NCI-H1694 treated with DMSO at 0.1 percent for 48 hours (cell line): ENCODE measurements at regions not wholly inside any gene's neighbourhood (a gene's known extent, or its start where the extent isn't known, plus 50 kb on each side); places are given as distances from the start of the nearest gene placed in this dataset.
A peak's percentile ranks its signal among the peaks of the same experiment; 100 is the strongest.

Experiments
- DNase-seq: peaks from one replicate; lab custom pipeline; 2025; lab: John Stamatoyannopoulos, UW

DNA sequence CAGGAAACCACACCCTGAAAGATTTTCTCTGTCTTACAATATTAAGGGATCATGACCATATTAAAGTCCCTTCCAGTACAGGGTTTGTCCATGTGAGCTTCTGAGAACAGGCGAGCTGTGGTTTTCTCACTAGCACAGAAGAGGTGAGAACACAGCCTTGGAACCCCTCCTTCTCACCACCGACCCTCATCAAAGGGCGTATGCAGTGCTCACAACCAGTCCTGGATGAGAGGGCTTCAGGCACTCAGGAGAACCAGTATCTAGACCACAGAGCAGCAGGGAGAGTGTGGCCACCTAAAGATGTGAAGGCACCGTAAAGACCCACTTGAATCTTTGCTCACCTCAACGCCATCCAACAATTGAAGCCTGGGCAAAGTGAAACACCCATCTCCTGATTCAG is 397.0 kb downstream of the ETS1 start:
- DNase-seq: no peak

DNA sequence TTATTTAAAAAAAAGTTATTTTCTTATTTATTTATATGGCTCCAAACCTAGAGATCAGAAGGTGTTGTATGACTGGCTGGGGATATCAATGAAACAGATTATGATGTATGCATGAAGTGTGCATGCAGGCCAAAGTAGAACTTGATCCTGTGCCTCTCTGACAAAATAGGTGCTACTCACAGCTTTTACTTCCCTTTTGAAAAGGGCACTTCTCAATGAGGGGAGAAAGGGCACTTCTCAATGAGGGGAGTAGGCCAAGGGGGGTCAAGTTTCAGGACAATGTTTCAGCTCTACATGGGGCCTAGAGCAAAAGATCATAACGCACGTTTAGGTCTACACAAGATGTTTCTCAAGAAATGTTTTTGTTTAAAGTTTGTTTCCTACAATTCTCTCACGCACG is 397.5 kb downstream of the ETS1 start:
- DNase-seq: no peak

DNA sequence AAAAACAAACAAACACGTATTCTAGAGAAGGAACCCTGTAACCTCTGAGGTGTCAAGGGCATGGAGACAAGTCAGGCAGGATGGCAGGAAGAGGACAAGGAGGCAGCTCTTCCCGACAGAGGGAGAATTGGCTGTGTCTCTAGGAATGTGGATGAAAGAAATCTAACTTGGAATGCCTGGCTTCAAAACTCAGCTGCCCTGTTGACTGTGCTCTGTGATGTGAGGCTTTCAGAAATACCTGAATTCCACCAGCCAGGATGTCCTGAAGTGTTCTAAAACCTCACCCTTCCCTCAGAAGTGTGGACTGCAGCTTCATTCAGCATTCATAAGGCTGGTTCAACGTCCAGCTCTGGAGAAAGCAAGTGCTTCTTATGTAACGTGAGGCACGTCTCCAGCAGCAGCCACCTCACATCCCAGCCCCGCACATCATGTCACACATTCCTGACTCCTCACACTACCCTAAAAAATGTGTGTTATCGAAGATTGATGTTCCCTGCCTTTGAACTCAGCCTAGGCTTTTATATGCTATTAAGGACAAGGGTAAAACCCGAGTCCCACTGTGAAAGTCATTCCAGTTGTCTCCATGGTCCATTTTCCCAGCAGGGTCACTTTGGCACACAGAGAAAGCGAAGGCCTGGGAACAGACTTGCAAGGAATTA is 398.9 kb downstream of the ETS1 start:
- DNase-seq: peak; percentile 23

GRCh38 chr11:128187835-128188234 is 399.5 kb downstream of the ETS1 start:
- DNase-seq: peak; percentile 65

DNA sequence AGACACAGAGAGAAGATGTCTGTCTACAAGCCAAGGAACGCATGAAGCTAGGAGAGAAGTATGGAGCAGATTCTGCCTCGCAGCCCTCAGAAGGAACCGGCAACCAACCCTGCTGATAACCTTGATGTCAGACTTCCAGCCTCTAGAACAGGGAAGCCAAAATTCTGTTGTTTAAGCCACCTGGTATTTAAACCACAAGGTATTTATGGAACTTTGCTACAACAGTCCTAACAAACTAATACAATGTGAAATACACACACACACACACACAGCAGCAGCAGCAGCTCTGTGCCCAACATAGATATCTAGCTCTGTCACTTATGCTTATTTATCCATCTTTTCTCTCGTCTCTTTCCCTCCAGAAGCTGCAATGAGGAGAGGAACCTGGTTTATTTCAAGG is 400.0 kb downstream of the ETS1 start:
- no peak for DNase-seq

- DNase-seq: no peak
Observed at GRCh38 chr11:128184981-128185380, 402.4 kb downstream of the ETS1 start.

GRCh38 chr11:128182844-128183243 is 404.5 kb downstream of the ETS1 start:
- DNase-seq: no peak

GRCh38 chr11:128181984-128182383 is 405.4 kb downstream of the ETS1 start:
- DNase-seq: no peak

DNA sequence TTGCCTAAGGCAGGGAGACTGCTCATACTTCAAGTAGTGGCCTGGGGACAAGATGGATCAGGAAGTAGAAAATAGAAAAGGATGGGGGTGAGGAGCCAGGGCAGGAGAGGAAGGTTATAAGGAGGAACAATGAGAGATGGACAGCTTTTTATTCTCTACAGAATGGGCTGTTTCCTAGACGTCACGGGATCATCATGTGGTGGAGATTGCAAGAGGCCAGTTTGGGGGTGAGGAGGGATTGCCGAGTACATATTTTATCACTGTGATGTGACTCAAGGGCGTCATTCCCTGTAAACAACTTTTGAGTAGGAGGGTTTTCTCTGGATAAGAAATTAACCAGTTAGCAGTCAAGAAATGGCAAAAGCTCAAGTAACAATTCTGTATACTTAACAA is 406.3 kb downstream of the ETS1 start:
- DNase-seq: no peak

DNA sequence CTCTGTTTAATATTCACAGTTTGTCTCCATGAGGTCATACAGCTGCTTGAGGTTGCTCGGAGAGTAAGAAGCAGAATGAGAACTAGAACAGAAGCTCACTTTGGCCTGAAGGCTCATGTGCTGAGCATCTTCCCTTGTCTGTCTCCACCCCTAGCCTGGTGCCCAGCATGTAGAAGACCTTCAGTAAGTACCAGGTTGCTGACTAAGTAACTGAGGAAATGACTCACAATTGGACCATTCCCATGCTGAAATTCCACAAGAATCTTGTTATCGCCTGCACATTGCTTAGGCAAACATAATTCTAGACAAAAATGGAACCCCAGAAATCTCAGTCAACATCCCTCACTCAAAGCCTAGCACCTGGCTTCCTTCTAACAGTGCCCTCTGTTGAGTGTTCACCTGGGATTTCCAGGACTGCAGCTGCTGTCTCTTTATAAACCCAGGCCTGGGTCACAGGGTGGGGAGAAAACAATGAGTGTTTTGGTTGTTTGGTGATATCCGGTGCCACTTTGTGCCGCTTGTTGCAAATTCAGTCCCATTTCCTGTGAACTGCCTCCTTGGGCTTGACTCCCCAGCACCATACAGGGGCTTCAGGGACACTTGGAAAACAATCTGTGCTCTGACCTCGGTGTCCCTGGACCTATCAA is 406.8 kb downstream of the ETS1 start:
- no peak for DNase-seq

DNA sequence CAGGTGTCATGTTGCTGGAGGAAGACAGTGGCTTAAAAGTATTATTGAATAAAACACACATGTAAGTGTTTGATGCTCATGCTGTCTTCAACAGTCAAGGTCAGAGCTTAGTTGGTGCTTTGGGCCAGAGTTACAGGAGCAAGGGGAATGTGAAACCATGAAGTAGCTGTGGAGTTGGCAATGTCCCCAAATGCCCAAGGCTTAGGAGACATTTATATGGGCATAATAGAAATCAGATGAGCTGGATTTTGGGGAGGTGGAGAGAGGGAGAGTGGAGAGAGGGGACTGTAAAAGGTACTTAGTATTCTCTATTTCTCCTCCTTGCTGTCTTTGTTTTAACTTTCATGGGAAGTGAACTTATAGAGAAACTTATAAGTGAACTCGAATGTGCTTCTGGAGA is 407.8 kb downstream of the ETS1 start:
- no peak for DNase-seq

- DNase-seq: peak; percentile 51
Observed at GRCh38 chr11:128179039-128179438, 408.3 kb downstream of the ETS1 start.

DNA sequence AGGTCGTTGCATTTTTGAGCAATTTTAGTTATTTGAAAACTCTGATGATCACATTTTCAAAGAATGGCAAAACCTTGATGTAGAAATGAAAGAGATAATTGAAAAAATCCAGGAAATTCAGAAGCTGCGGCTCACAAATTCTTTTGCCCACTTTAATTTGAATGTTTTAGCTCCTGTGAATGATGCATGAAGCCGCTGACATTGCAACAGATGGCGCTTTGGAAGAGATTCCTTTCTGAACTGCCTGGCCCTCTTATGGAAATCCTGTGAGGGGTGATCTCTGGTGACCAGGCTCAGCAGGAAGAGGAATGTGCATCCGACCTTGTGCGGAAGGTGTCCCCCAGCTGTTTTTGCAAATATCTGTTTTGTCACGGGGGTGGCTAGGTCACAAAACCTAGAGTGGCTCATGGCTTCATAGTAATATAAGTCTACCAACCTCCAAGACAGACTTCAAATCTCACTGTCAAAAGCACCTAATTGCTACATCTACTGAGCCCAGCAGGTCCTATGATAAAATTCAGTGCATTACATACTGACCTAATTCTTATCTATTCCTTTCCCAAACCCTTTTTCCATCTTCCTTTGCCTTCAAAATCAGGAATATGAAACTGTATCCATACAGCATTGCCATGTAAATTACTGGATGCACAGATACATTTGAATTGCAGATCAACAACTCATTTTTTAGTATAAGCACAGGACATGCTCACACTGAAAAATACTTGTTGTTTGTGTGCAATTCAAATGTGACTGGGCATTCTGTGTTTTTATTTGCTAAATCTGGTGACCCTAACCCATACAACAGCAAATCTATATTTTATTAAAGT is 412.7 kb downstream of the ETS1 start:
- peak; percentile 13 for DNase-seq

- peak; percentile 16 for DNase-seq
Observed at GRCh38 chr11:128172046-128172878, 415.1 kb downstream of the ETS1 start.

- no peak for DNase-seq
Observed at GRCh38 chr11:128171506-128171905, 415.9 kb downstream of the ETS1 start.

GRCh38 chr11:128165572-128165971 is 421.8 kb downstream of the ETS1 start:
- DNase-seq: no peak

DNA sequence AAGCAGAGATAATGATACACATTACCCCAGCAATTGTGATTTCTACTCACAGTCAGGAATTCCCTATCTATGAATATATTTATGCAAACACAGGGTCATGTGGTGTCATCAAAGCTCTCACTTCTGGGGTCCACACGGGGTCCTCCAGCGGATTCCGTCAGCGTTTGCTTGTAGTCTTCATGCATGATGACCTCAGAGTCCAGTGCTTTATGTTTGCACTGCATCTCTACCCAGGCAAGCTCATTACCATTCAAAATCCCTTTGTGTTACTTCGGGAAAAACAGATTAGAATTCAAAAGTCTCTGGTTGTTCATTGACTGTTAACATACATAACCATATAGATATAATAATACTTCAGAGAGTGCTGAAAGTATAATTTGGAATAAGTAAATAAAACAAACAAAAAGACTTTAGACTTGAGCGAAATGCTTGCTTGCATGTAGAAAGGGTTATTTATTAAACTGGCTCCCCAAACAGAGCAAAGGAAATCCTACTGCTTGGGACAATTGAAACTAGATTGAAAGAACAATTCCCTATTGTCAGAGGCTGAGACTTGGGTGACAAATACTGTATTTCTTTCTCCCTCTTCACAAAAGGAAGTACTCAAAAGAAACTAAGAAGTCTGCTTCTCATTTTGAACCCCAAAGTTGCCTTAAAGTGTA is 423.1 kb downstream of the ETS1 start:
- DNase-seq: no peak

- DNase-seq: peak; percentile 1
Observed at GRCh38 chr11:128161994-128162393, 425.4 kb downstream of the ETS1 start.

DNA sequence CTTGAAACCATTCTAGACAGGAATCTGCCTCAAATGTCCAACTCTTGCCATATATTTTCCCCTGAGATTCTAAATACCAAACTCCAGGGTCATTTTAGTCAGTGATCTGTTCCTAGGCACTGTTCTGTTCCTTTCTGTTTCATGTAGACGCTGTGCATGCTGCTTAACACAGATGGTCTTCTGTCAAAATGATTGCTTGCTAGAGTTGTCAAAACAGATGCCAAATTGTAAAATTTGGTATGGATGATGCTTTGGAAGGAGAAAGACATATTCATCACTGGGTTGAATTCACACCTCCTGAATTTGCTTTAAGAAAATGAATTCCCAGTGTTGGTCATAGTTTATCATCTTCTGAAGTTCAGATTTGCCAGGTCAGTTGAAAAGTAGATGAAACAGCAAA is 425.9 kb downstream of the ETS1 start:
- DNase-seq: peak; percentile 41

DNA sequence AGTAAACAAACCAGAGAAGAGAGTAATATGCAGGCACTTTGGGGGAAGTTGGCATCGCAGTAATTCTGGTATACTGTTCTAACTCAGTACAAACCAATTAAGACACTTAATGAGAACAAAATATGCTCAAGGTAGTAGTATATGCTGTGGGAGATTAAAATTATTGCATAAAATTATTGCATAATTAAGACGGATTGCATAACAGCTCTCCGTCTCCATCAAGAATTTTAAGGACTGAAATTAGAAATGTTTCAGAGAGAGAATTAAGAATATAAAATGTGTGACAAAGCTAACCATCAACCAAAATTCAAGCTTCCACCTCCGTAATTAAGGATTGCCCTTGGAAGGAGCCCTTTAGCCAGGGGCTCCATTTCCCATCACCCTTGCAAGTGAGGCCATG is 428.5 kb downstream of the ETS1 start:
- DNase-seq: no peak

DNA sequence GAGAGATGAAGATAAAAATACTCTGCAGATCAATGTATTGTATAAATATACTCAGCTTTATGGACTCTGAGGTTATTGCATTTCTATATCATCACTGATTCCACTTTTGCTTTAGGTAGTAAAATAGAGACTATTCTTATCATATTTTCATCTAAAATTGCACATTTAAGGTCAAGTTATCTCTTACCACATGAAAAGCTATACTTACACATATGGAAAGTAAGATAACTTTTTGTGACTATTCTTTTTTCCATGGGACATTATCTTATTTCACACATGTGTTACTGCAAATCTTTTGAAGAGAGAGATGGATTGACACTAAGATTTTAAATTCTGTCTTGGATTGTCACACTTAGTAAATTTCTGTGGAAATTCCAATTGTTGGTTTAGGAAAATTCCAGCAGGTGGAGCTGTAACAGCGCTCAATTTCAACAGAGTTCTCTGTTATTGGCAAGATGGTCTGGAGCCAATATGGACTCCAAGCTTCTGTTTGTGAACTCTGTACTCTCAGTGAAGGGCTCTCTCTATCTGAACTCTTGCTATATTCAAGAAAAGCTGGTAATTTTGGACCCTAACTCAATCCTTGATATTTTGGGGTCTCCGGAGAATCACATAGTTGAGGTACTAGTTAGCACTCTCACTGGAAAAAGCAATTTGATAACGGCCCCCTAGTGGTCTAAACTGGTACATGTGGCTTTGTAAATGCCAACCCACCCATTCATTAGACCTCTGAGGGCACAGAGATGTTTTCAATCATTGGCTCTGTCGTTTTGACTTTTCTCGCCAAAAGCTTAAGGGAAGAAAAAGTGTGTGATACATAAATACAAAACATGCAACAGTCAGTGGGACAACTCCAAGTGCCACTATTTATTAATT is 429.7 kb downstream of the ETS1 start:
- peak; percentile 62 for DNase-seq
